Astrocyte (in vitro differentiated cells and primary cell): ENCODE measurements at regions not wholly inside any gene's neighbourhood (a gene's known extent, or its start where the extent isn't known, plus 50 kb on each side); places are given as distances from the start of the nearest gene placed in this dataset.
A peak's percentile ranks its signal among the peaks of the same experiment; 100 is the strongest.

Experiments
- DNase-seq: peaks from one replicate; pipeline ENCODE4 v3.0.0-alpha.2; 2010; ENCODE audit warnings: low read depth
- FAIRE-seq: peaks from 2 replicates; lab custom pipeline; 2011; peaks lifted over from hg19 to GRCh38; lab: Jason Lieb, UNC
- H2AFZ ChIP-seq: 2 replicates; pipeline ENCODE4 v1.6.0; 2012; ENCODE audit warnings: low read depth, low read length, inconsistent platforms
- H3K27ac ChIP-seq: 2 replicates; pipeline ENCODE4 v1.5.1; 2011; ENCODE audit warnings: low read depth, low read length, inconsistent platforms
- H3K27me3 ChIP-seq: 2 replicates; pipeline ENCODE4 v1.6.0; 2011; ENCODE audit warnings: low read length, inconsistent platforms; ENCODE audit not compliant: insufficient read depth
- H3K36me3 ChIP-seq: 2 replicates; pipeline ENCODE4 v1.5.1; 2011; ENCODE audit warnings: low read length, inconsistent platforms; ENCODE audit not compliant: insufficient read depth
- H3K4me1 ChIP-seq: 2 replicates; pipeline ENCODE4 v1.5.1; 2011; ENCODE audit warnings: low read length, inconsistent platforms; ENCODE audit not compliant: insufficient read depth
- H3K4me2 ChIP-seq: 2 replicates; pipeline ENCODE4 v1.6.0; 2012; ENCODE audit warnings: low read length, inconsistent platforms
- H3K4me3 ChIP-seq: 2 replicates; pipeline ENCODE4 v1.5.1; 2011; ENCODE audit warnings: low read depth, mild to moderate bottlenecking, low read length, inconsistent platforms; ENCODE audit not compliant: insufficient read depth
- H3K79me2 ChIP-seq: 2 replicates; pipeline ENCODE4 v1.6.0; 2012; ENCODE audit warnings: mild to moderate bottlenecking, low read length, inconsistent platforms; ENCODE audit not compliant: insufficient read depth
- H3K9ac ChIP-seq: 2 replicates; pipeline ENCODE4 v1.6.0; 2012; ENCODE audit warnings: mild to moderate bottlenecking, low read length, inconsistent platforms
- H3K9me3 ChIP-seq: 2 replicates; pipeline ENCODE4 v1.5.1; 2012; ENCODE audit warnings: low read depth, mild to moderate bottlenecking, low read length, inconsistent platforms; ENCODE audit not compliant: insufficient read depth
- H4K20me1 ChIP-seq: 2 replicates; pipeline ENCODE4 v1.6.0; 2012; ENCODE audit warnings: low read length, inconsistent platforms; ENCODE audit not compliant: insufficient read depth
- H3K27ac Mint-ChIP-seq: one replicate; pipeline ENCODE4 v1.8.0; 2021; ENCODE audit warnings: mild to moderate bottlenecking, mixed read lengths; ENCODE audit not compliant: unreplicated experiment
- H3K27me3 Mint-ChIP-seq: one replicate; pipeline ENCODE4 v1.8.0; 2021; ENCODE audit warnings: low read depth, mixed read lengths; ENCODE audit not compliant: unreplicated experiment
- H3K36me3 Mint-ChIP-seq: one replicate; pipeline ENCODE4 v1.8.0; 2021; ENCODE audit warnings: low read depth, mixed read lengths; ENCODE audit not compliant: unreplicated experiment
- H3K4me1 Mint-ChIP-seq: one replicate; pipeline ENCODE4 v1.8.0; 2021; ENCODE audit warnings: low read depth, mixed read lengths; ENCODE audit not compliant: unreplicated experiment
- H3K4me3 Mint-ChIP-seq: one replicate; pipeline ENCODE4 v1.8.0; 2021; ENCODE audit warnings: mild to moderate bottlenecking, moderate library complexity, mixed read lengths; ENCODE audit not compliant: unreplicated experiment
- H3K9me3 Mint-ChIP-seq: one replicate; pipeline ENCODE4 v1.8.0; 2021; ENCODE audit warnings: mild to moderate bottlenecking, mixed read lengths; ENCODE audit not compliant: unreplicated experiment
- CTCF ChIP-seq: IDR thresholded peaks from 2 replicates; pipeline ENCODE4 v1.5.1; 2011; ENCODE audit warnings: low read depth, mild to moderate bottlenecking, inconsistent platforms, low read length, moderate library complexity; ENCODE audit not compliant: insufficient read depth
- EZH2 ChIP-seq: IDR thresholded peaks from 2 replicates; pipeline ENCODE4 v1.6.1; 2012; ENCODE audit warnings: mild to moderate bottlenecking, low read length, inconsistent platforms; ENCODE audit not compliant: insufficient read depth

DNA sequence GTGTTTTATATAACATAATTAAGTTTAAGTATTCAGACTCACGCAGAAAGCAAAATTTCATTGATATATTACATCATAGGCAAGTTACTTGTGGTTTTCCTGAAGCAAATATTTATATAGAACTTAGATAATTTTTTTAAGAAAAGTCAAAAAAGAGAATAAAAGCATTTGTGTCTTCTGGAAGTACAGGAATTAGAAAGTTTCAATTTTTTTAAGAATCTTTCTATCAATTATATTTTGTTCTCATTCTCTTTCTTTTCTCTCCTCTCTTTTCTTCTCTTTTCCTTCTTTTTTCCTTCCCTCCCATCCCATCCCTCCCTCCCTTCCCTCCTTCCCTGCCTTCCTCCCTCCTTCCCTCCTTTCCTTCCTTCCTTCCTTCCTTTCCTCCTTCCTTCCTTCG is 120.7 kb upstream of the CDH8 start:
- FAIRE-seq, result no peak
- H3K27ac Mint-ChIP-seq, result no peak overlapping the region

GRCh38 chr16:62149631-62150030 is 113.4 kb upstream of the CDH8 start:
- H3K27ac Mint-ChIP-seq, result no peak overlapping the region
- no peaks in the 10 kb centered on the region for H3K9me3 Mint-ChIP-seq
- Histone ChIP-seq H4K20me1 (no peaks in the 10 kb centered on the region), H3K4me3 (no peak overlapping the region), H3K27me3 (no peaks in the 10 kb centered on the region), H3K36me3 (no peaks in the 10 kb centered on the region), H2AFZ (no peak overlapping the region), H3K79me2 (no peaks in the 10 kb centered on the region), H3K4me2 (no peak overlapping the region), H3K9ac (no peak overlapping the region), H3K27ac (no peak overlapping the region), H3K4me1 (no peaks in the 10 kb centered on the region), H3K9me3 (no peaks in the 10 kb centered on the region)
- no peaks in the 10 kb centered on the region for H3K27me3 Mint-ChIP-seq
- DNase-seq, result peak; percentile 66
- H3K36me3 Mint-ChIP-seq, result no peaks in the 10 kb centered on the region
- TF ChIP-seq CTCF, result no peak
- TF ChIP-seq EZH2, result no peak
- H3K4me3 Mint-ChIP-seq, result no peak overlapping the region
- FAIRE-seq, result no peak
- peaks cover 4% of the 10 kb centered on the region for H3K4me1 Mint-ChIP-seq

More for the DNA sequence above, 120.7 kb upstream of the CDH8 start:
- Histone ChIP-seq H4K20me1 (no peaks in the 10 kb centered on the region), H3K4me2 (no peak overlapping the region), H2AFZ (no peak overlapping the region), H3K4me3 (no peak overlapping the region), H3K9me3 (no peaks in the 10 kb centered on the region), H3K4me1 (no peaks in the 10 kb centered on the region), H3K9ac (no peak overlapping the region), H3K36me3 (no peaks in the 10 kb centered on the region), H3K27ac (no peak overlapping the region), H3K27me3 (no peaks in the 10 kb centered on the region), H3K79me2 (no peaks in the 10 kb centered on the region)
- H3K4me3 Mint-ChIP-seq, result no peak overlapping the region
- H3K36me3 Mint-ChIP-seq, result no peaks in the 10 kb centered on the region
- no peaks in the 10 kb centered on the region for H3K9me3 Mint-ChIP-seq
- H3K4me1 Mint-ChIP-seq, result no peaks in the 10 kb centered on the region
- no peaks in the 10 kb centered on the region for H3K27me3 Mint-ChIP-seq
- TF ChIP-seq CTCF (no peak), EZH2 (no peak)
- no peak for DNase-seq

DNA sequence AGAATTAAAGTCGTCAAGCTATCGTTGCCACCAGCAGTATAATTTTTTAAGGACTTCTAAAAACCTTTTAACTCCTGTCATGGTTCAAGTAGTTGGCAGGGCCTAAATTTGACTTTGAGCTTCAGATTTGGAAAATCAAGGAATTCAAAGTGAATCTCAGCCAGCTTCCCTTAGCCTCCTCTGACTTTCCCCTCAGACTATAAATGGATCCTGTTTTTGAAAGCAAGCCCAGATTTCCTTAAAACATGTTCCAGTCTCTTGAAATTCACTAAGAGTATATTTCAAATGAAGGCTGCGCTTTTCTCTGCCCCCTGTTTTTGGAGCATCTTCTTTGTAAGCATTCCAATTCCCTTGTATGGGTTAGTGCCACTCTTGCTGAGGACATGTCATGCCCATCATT is 101.8 kb upstream of the CDH8 start:
- no peak overlapping the region for H3K27ac Mint-ChIP-seq
- Histone ChIP-seq H3K4me2 (no peak overlapping the region), H3K79me2 (no peaks in the 10 kb centered on the region), H3K9me3 (no peaks in the 10 kb centered on the region), H3K4me3 (no peak overlapping the region), H3K27me3 (no peaks in the 10 kb centered on the region), H3K27ac (no peak overlapping the region), H2AFZ (no peak overlapping the region), H3K4me1 (no peaks in the 10 kb centered on the region), H4K20me1 (no peaks in the 10 kb centered on the region), H3K9ac (no peak overlapping the region), H3K36me3 (no peaks in the 10 kb centered on the region)
- DNase-seq (no peak), FAIRE-seq (no peak)
- H3K4me3 Mint-ChIP-seq, result no peak overlapping the region
- H3K9me3 Mint-ChIP-seq, result no peaks in the 10 kb centered on the region
- no peaks in the 10 kb centered on the region for H3K27me3 Mint-ChIP-seq
- no peaks in the 10 kb centered on the region for H3K36me3 Mint-ChIP-seq
- H3K4me1 Mint-ChIP-seq, result no peaks in the 10 kb centered on the region
- TF ChIP-seq EZH2 (no peak), CTCF (no peak)
